HG02763 (cell line): ENCODE measurements at regions not wholly inside any gene's neighbourhood (a gene's known extent, or its start where the extent isn't known, plus 50 kb on each side); places are given as distances from the start of the nearest gene placed in this dataset.
A peak's percentile ranks its signal among the peaks of the same experiment; 100 is the strongest.
"Not testable (repeated sequence)": the region's sequence is repeated elsewhere in the genome, so short reads cannot be mapped to it uniquely, and the experiment has no call there.

Experiments used
- ATAC-seq: cut with Tn5 transposase; IDR thresholded peaks from one replicate; pipeline ENCODE4 v1.9.1; 2021; ENCODE audit warnings: mild to moderate bottlenecking, moderate library complexity; ENCODE audit not compliant: unreplicated experiment

DNA sequence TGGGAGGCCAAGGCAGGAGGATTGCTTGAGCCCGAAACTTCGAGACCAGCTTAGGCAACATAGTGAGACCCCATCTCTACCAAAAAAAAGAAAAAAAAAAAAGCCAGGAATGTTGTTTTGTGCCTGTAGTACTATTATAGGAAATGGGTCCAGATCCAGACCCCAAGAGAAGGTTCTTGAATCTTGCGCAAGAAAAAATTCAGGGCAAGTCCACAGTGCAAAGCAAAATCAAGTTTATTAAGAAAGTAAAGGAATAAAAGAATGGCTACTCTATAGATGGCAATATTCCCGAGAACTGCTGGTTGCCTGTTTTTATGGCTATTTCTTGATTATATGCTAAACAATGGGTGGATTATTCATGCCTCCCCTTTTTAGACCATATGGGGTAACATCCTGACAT, 51.2 kb upstream of the RDX start:
- no peak for ATAC-seq

DNA sequence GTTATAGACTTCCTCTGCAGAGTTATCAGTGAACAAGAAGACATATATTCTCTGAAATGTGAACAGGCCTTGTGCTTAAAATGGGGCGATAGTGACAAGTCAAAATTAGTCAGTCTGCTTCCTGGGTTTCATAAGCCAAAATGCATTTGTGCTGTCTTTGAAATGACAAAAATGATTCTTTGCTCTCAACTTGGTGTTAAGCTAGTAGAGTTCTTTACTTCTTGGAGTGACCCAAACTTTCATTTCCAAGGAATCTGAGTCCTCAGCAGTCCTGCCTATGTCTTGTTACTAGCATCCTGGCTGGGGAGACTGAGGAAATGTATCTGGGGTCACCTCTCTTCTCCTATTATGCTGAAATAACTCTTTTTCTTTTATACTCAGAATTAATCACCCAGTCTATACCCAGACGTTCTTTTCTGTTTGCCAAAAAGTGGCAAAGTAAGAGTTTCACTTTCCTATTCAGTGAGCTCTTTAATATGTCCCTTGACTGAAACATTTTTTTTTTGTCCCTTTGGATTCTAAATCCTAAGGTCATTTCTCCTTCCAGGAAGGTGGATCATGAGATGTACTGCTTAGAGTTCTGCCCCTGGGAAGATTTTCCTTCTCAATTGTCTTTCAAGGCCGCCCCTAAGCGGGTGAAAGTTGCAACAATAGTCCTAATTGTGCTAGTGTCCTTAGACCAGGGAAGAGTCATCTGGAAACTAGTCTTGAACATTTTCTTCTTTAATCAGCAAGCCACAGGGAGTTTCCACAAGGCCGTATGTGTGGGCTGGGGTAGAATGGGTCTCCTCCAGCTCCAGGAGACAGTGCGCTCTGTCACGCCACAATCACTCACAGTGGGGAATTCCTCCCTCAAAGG, 53.0 kb upstream of the RDX start:
- ATAC-seq = peak; percentile 79

DNA sequence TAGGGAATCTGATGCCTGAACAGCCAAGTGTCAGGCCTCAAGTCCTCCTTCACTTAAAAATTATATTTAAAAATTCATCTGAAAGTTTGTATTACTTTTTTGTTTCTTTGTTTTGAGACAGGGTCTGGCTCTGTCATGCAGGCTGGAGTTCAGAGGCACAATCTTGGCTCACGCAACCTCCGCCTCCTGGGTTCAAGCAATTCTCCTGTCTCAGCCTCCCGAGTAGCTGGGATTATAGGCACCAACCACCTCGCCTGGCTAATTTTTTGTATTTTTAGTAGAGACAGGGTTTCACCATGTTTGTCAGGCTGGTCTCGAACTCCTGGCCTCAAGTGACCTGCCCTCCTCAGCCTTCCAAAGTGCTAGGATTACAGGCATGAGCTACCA, 53.6 kb upstream of the RDX start:
- not testable (repeated sequence) for ATAC-seq

DNA sequence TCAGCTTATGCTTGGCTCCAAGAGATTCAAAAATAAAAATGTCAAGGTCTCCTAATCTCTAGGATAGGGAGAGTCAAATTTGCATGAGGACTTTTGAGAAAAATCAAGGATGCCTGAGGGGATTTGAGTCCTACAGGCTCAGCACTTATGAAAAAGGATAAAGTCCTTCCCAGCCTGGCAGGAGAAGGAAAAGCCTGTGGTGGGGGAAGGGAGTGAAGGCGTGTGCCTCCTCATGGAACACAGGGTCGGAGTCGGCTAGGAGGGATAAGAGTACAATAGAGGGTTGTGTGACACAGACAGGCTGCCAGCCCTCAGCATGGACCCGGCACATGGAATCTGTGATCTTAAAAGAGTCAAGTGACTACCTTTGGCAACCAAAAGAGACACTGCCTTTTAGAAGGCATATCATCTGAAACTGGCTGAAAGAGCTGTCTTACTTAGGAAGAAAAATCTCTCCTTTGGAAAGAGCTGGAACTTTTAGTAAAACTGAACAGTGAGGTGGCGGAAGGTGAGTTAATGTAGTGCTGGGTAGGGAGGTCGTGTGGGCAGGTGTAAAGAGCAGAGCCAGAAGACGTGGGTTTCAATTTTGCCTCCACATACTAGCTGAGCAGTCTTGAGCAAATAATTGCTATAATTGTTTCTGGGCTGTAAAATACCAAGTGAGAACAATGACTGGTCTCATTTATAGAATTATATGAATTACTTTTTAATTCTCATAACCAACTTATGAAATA, 58.8 kb upstream of the RDX start:
- ATAC-seq = no peak

DNA sequence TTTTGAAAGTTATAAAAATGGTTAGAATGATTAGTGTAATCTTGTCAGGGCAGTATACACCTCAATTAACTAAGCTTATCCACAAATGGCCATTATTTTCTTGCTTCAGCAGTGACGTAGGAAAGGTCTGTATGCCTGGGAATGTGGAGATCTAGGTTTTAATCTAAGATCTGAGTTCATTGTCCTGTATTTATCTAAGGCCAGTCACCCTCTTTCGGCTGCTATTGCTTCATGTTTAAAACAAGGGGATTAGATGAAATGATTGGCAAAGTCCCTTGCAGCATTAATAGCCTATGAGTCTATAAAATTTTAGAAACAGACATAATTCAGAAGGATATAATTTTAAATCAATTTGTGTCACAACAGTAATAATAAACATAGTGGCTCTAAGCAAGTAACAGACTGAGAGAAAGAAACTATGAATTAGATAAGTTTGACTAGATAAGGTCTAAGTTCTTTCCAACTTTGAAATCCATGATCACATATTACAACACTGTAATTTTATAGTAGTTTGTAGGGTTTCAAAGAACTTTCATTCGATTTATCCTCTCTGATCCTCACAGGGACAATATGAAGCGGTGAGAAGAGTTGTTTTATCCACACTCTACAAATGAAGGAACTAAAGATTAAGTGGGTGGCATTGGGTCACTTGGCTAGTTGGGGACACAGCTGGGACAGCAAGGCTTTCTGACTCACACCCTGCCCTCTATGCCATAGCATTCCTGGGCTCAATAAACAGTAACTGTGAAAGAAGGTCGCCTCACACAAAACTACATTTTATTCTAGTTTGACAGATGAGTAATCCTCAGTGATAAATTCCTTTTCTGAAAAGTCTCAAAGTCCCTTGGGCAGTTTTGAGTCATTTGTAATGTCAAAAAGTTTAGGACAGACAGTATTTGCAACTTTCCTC, 60.6 kb upstream of the RDX start:
- no peak for ATAC-seq

DNA sequence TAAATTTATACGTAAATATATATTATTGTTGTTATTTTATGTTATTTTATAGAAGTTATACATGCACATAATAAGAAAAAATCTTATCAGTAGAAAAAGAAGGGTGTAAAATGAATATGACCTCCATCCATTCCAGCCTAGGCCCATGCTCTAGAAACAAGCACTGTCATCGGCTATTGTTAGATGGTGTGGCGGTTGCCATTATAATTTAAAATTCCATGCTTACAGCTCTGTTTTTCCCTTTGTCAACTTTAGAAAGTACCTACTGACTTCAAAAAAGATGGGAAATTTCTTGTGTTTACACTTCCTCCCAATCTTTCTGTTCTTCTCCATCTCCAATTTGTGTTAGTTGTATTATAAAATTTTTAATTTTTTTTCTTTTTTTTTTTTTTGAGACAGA, 61.9 kb upstream of the RDX start:
- ATAC-seq = no peak

DNA sequence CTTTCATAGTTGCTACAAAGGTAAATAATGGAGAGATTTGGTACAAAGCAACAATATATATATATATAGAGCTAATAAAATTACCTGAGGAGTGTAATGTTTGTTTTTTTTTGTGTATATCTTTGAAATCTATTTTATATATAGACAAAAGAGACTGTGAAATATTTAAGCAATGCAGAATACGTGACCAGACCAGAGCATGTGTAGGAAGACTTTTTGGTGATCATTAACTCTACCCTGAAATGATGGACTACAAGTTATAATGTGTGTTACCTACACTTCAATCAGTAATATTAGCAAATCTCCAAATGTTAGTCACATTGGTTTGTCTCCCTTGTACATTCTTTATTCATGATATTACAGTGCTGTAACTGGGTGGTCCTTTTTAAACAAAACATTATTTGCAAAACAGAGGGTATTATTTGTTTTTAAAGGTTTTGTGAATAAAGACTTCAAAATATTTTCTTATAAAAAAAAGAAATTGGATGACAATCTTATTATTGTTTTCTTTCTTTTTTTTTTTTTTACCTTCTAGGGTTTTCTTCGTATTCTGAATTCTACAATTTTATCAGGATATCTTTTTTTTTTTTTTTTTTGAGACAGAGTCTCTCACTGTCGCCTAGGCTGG, 64.5 kb upstream of the RDX start:
- not testable (repeated sequence) for ATAC-seq

DNA sequence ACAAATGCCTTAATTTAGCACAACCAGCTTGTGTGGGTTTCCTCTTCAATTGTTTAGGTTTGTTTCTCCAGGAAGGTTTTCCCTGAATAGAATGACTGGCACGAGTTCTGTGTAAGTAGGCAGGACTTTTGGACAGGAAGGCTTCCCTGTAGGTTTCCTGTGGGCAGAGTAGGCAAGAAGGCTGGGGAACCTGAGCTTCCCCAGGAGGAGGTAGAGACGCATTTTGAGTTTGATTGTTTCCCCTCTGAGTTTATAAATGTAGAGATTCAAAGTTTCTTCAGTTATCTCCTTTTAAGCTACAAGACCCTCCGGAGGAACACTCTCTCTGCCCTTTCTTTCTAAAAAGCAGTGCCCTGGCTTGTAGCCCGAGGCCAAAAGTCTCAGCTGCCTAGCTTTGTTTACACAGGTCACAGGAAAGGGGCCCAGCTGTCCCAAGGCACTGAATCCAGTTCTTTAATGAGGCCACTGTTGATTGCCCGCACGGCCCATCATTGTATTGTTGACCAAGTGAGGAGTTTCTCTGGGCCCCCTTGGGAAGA, 66.6 kb upstream of the RDX start:
- ATAC-seq = no peak

DNA sequence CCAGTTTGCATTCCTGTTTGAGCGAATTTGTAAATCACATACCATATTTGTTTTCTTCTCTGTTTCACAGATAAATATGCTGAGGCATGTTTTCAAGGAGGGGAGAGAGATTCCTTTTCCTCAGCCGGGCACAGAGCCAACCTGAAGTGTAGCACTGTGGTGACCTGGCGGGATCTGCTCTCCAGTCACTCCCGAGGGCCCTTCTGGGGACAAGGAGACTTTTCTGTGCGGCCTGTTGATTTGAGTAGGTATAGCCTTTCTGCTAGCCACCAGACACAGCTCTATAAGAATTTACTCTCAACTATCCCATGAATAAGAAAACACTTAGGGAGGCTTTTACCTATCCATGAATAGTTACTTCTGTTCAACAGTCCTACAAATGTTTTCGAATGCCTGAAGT, 63.5 kb upstream of the FDX1 start:
- no peak for ATAC-seq

DNA sequence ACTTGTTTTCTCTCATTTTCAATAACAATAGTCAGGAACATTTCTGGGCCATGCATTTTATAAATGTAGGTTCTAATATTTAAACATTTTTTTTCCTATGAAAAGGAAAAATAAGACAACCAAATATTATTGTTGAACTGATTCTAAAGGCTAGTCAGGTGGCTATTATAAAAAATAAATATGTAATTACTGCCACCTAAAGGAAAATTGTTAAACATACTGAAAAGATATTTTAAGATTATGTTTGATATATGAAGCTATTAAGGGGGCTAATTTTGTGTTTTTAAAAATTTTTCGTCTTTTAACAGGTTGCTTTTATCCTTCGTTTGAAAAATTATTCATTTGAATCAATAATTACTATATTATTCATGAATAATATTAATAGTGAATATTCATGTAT, 62.2 kb upstream of the FDX1 start:
- no peak for ATAC-seq

DNA sequence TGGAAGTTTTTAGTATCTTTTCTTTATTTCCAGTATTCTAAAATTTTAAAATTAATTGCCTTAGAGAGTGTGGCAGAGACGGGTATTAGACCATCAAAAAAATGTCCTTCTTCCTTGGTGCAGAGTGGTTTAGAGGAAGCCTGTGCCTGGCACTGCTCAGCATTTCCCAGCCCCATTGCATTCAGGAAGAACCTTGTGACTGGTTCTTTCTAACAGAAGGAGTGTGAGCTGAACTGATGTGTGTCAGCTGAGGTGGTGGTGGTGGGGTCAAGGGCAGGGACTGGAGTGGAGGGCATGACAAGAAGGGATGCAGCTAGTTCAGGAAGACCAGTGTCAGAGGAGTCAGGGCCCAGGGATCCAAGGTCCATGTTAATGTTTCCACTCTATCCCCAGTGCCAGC, 58.7 kb upstream of the FDX1 start:
- ATAC-seq = no peak

DNA sequence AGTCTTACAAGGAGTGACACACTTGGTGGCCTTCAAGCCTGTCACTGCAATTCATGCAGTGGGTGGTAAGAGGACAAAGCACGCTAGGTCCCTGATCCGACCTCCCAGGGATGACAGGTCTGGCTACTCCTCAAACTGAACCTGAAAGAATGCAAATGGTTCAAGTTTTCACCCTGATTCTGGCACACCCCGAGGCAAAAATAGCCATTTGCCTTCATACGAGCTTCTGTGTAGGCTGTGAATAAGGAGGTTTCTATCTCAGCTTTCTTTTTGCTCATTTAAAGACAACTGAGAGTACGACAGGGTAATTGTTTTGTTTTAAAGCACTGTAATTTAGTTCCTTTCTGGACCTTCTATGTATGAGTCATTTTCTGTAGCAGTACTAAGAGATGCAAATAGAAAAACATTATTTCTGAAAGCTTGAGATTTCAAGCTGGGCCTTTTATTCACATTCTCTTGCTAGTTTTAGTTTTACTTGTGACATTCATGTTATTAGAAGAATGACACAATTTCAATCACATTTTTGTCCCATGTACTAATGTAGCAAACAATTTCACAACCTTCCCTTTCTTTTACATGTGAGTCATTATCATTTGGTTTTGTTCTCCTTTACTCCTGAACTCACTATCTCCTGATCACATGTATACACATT, 56.6 kb upstream of the FDX1 start:
- peak; percentile 84 for ATAC-seq

DNA sequence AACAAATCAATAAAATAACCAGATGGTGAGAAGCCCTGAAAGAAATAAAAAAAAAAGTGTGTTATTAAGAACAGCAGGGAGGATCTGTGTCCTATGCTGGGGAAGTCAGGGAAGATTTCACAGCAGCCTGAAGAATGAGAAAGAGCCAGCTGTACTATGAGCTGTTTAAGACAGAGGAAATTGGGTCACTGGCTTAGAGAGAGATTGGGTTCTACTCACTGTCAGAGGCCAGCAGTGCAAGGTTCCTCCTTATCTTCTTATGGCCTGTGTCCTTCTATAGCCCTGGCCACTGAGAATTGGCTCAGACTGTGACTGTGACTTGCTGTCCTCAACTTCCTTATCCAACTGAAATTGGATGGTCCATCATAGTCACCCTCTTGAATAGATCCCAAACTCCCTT, 54.8 kb upstream of the FDX1 start:
- ATAC-seq = no peak

DNA sequence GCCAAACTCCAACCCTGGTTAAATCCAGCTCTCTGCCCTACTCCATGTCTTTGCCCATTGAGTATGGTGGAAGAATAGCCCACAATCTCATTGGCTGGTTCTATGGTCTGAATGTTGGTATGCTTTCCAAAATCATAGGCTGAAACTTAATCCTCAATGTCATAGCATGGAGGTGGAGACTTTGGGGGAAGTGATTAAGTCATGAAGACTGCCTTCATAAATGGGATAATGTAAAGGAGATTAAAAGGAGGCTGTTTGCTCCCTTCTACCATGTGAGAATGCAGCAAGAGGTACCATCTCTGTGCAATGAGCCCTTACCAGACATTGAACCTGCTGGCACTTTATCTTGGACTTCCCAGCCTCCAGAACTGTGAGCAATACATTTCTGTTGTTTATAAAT, 54.4 kb upstream of the FDX1 start:
- ATAC-seq = no peak

DNA sequence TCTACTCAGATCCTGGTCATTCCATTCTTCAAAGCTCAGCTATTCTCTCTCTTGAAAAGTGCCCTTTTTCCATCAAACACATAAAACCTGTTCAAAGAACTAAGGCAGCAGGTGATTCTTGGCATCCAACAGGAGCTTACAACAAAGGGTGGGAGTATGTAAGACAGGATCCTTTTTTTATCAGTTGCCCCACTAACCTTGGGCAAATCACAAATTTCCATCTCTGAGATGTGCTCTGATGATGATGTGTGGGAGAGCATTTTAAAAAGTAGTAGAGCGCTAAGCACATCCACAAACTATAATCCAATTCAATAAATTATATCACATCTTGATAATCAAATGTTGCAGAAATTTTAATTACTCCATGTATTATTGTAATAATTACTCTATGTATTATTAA, 53.7 kb upstream of the FDX1 start:
- no peak for ATAC-seq

DNA sequence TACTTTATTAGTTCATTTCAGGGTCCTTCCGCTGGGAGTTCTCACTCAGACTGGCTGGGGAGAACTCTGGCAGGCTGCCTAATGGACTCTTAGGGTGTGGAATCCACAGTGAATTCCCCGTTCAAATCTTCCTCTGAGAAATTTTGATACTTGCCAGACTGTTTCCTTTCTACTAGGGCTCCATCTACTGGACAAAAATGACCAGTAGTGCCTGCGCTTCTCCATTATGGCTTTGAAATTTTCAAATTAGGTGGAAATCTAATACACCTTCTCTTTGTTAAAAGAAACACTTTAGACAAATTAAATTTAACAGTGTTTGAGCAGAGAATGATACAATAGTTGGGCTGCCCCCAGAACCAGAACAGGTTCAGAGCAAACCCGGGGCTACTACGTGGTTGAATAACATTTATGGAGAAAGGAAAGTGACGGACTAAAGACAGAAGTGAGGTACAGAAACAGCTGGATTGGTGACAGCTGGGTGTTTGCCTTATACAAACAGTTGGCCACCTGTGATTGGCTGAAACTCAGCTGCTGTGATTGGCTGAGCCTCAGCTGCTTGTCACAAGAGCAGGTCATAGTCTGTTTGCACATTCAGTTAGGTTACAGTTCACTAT, 52.9 kb upstream of the FDX1 start:
- peak; percentile 36 for ATAC-seq

DNA sequence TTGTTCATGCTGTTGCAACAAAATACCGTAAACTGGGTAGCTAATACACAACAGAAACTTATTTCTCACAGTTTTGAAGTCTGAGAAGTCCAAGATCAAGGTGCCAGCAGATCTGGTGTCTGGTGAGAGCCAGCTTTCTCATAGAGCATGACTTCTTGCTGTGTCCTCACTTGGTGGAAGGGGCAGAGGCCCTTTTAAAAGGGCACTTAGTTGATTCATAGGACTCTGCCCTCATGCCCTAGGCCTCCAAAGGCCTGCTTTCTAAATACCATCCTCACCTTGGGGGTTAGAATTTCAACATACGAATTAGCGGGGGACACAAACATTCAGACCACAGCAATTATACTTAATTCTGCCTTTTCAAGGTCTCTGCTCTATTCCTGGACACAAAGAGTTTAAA, 52.3 kb upstream of the FDX1 start:
- no peak for ATAC-seq

DNA sequence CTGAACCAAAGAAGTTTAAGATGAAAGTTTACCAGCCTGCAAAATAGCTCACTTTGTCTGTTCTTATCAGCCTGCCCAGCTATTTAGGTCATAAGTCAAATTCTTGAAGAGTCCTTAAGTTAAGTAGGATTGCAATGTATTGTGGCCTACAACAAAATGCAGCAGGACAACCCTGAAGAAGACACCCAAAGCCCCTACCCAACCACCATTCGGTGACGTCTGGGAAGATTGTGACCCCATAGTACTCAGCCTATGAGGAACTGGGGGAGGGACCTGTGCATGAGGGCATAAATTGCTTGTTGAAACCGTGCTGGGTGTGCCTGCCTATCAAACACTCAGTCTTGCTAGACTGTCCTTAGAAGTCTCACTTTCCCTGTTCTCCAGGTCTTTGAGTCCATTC, 50.5 kb upstream of the FDX1 start:
- ATAC-seq = no peak

DNA sequence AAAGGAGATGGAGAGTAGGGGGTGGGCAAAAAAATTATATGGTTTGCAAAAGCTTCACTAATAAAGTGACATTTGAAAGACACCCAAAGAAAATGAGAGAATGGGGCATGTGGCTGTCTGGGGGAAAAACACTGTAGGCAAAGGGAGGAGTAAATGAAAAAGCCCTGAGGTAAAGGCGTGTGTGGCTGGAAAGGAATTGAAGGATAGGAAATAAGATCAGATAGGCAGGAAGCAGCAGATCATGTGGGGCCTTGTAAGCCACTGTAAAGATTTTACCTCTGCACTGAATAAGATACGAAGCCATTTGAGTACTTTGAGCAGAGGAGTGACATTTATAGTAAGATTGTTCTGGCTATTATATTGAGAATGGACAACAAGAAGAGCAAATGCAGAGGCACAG, 49.8 kb upstream of the FDX1 start:
- no peak for ATAC-seq
